SU-DHL-6 (cell line): ENCODE measurements at regions not wholly inside any gene's neighbourhood (a gene's known extent, or its start where the extent isn't known, plus 50 kb on each side); places are given as distances from the start of the nearest gene placed in this dataset.

Experiments
- EZH2phosphoT487 ChIP-seq: fragments of 200-600 bp; sonication (generic), shearing (Covaris generic); conservative IDR thresholded peaks from 2 replicates; pipeline ENCODE4 v1.6.1; 2018; ENCODE audit warnings: mild to moderate bottlenecking, antibody characterized with exemption, low read length, moderate library complexity, mixed read lengths
- TF ChIP-seq, protein P1 (sequence below): fragments of 200-600 bp; sonication (generic); IDR thresholded peaks from one replicate; pipeline ENCODE4 v1.5.1; 2017; ENCODE audit warnings: antibody characterized with exemption, mild to moderate bottlenecking, low read length, moderate library complexity; ENCODE audit not compliant: insufficient read depth, poor library complexity, severe bottlenecking

- TF ChIP-seq, protein P1, sequence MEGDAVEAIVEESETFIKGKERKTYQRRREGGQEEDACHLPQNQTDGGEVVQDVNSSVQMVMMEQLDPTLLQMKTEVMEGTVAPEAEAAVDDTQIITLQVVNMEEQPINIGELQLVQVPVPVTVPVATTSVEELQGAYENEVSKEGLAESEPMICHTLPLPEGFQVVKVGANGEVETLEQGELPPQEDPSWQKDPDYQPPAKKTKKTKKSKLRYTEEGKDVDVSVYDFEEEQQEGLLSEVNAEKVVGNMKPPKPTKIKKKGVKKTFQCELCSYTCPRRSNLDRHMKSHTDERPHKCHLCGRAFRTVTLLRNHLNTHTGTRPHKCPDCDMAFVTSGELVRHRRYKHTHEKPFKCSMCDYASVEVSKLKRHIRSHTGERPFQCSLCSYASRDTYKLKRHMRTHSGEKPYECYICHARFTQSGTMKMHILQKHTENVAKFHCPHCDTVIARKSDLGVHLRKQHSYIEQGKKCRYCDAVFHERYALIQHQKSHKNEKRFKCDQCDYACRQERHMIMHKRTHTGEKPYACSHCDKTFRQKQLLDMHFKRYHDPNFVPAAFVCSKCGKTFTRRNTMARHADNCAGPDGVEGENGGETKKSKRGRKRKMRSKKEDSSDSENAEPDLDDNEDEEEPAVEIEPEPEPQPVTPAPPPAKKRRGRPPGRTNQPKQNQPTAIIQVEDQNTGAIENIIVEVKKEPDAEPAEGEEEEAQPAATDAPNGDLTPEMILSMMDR = no peak
- TF ChIP-seq EZH2phosphoT487 = no peak
These were observed 412.7 kb upstream of the ZNF717 start for GRCh38 chr3:76198086-76198485.
